HEK293 (cell line): ENCODE measurements at regions not wholly inside any gene's neighbourhood (a gene's known extent, or its start where the extent isn't known, plus 50 kb on each side); places are given as distances from the start of the nearest gene placed in this dataset.
"Not testable (repeated sequence)": the region's sequence is repeated elsewhere in the genome, so short reads cannot be mapped to it uniquely, and the experiment has no call there.

ENCODE experiments used
- FEZF1 ChIP-seq: fragments of 450-650 bp; formaldehyde crosslinking; IDR thresholded peaks from 2 replicates; pipeline ENCODE4 v1.5.1; 2016; ENCODE audit warnings: missing biosample characterization, missing genetic modification characterization
- KLF16 ChIP-seq: fragments of 450-650 bp; formaldehyde crosslinking; IDR thresholded peaks from 2 replicates; pipeline ENCODE4 v1.5.1; 2017; ENCODE audit warnings: missing biosample characterization, missing genetic modification characterization
- YY1 ChIP-seq: fragments of 450-650 bp; formaldehyde crosslinking; IDR thresholded peaks from 2 replicates; pipeline ENCODE4 v1.5.1; 2018; ENCODE audit warnings: missing biosample characterization, missing genetic modification characterization
- ZNF266 ChIP-seq: fragments of 450-650 bp; formaldehyde crosslinking; IDR thresholded peaks from 2 replicates; pipeline ENCODE4 v1.5.1; 2016; ENCODE audit warnings: missing biosample characterization, missing genetic modification characterization, low read depth
- ZNF274 ChIP-seq, 2 experiments: fragments of 200-500 bp in 1 of 2; fragments of 450-650 bp in 1 of 2; sonication (Bioruptor generic) in 1 of 2; formaldehyde crosslinking in 1 of 2; IDR thresholded peaks; 2 replicates each; pipeline versions ENCODE4 v1.5.1 to v1.6.1; 2014 to 2016; ENCODE audit warnings: borderline replicate concordance in 1 of 2, inconsistent platforms in 1 of 2, low read length in 1 of 2, missing biosample characterization in 1 of 2, missing genetic modification characterization in 1 of 2
- ZNF747 ChIP-seq: fragments of 450-650 bp; formaldehyde crosslinking; IDR thresholded peaks from 2 replicates; pipeline ENCODE4 v1.5.1; 2016; ENCODE audit warnings: missing biosample characterization, missing genetic modification characterization
- TF ChIP-seq, protein P1 (sequence below): fragments of 450-650 bp; formaldehyde crosslinking; IDR thresholded peaks from 2 replicates; pipeline ENCODE4 v1.5.1; 2016; ENCODE audit warnings: missing biosample characterization, missing genetic modification characterization
- TF ChIP-seq, protein P2 (sequence below): fragments of 450-650 bp; formaldehyde crosslinking; IDR thresholded peaks from 2 replicates; pipeline ENCODE4 v1.5.1; 2016; ENCODE audit warnings: missing biosample characterization, missing genetic modification characterization

- not testable (repeated sequence) for TF ChIP-seq ZNF274 (IDR thresholded peaks at IDR 0.05; ENCODE audit: low read length); ZNF274 (tag by site-specific recombination; IDR thresholded peaks at IDR 0.05; ENCODE audit: borderline replicate concordance); ZNF266 (tag by site-specific recombination); FEZF1 (tag by site-specific recombination); ZNF747; YY1 (tag by site-specific recombination); KLF16 (tag by site-specific recombination)
- TF ChIP-seq, protein P1, sequence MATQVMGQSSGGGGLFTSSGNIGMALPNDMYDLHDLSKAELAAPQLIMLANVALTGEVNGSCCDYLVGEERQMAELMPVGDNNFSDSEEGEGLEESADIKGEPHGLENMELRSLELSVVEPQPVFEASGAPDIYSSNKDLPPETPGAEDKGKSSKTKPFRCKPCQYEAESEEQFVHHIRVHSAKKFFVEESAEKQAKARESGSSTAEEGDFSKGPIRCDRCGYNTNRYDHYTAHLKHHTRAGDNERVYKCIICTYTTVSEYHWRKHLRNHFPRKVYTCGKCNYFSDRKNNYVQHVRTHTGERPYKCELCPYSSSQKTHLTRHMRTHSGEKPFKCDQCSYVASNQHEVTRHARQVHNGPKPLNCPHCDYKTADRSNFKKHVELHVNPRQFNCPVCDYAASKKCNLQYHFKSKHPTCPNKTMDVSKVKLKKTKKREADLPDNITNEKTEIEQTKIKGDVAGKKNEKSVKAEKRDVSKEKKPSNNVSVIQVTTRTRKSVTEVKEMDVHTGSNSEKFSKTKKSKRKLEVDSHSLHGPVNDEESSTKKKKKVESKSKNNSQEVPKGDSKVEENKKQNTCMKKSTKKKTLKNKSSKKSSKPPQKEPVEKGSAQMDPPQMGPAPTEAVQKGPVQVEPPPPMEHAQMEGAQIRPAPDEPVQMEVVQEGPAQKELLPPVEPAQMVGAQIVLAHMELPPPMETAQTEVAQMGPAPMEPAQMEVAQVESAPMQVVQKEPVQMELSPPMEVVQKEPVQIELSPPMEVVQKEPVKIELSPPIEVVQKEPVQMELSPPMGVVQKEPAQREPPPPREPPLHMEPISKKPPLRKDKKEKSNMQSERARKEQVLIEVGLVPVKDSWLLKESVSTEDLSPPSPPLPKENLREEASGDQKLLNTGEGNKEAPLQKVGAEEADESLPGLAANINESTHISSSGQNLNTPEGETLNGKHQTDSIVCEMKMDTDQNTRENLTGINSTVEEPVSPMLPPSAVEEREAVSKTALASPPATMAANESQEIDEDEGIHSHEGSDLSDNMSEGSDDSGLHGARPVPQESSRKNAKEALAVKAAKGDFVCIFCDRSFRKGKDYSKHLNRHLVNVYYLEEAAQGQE, result not testable (repeated sequence)
- TF ChIP-seq, protein P2, sequence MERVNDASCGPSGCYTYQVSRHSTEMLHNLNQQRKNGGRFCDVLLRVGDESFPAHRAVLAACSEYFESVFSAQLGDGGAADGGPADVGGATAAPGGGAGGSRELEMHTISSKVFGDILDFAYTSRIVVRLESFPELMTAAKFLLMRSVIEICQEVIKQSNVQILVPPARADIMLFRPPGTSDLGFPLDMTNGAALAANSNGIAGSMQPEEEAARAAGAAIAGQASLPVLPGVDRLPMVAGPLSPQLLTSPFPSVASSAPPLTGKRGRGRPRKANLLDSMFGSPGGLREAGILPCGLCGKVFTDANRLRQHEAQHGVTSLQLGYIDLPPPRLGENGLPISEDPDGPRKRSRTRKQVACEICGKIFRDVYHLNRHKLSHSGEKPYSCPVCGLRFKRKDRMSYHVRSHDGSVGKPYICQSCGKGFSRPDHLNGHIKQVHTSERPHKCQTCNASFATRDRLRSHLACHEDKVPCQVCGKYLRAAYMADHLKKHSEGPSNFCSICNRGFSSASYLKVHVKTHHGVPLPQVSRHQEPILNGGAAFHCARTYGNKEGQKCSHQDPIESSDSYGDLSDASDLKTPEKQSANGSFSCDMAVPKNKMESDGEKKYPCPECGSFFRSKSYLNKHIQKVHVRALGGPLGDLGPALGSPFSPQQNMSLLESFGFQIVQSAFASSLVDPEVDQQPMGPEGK, result not testable (repeated sequence)
Measured at GRCh38 chr2:132317026-132317680, 99.5 kb upstream of the GPR39 start.
